GM21717 (cell line): ENCODE measurements at regions not wholly inside any gene's neighbourhood (a gene's known extent, or its start where the extent isn't known, plus 50 kb on each side); places are given as distances from the start of the nearest gene placed in this dataset.
"Not testable (repeated sequence)": the region's sequence is repeated elsewhere in the genome, so short reads cannot be mapped to it uniquely, and the experiment has no call there.

Experiments used
- ATAC-seq: cut with Tn5 transposase; IDR thresholded peaks from one replicate; pipeline ENCODE4 v1.9.1; 2021; ENCODE audit warnings: mild to moderate bottlenecking, moderate library complexity; ENCODE audit not compliant: unreplicated experiment

DNA sequence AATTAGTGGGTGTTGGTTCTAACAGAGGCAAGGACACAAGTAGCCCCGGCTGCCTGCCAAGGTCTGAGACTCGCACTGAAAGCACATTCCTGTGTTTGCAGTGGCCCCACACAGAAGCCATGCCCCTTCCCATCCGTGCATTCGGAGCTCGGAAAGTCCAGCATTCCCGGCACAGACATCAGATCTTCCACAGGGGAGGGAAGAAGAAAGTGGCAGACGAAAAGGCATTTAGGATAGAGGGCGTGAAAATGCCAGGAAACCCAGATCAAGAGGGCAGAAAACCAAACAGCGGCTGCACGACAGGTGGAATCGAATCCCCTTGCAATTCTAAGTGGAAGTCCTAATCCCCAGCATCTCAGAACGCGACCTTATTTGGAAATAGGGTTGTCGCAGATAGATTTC lies 105.5 kb upstream of the ASB18 start:
- no peak for ATAC-seq

DNA sequence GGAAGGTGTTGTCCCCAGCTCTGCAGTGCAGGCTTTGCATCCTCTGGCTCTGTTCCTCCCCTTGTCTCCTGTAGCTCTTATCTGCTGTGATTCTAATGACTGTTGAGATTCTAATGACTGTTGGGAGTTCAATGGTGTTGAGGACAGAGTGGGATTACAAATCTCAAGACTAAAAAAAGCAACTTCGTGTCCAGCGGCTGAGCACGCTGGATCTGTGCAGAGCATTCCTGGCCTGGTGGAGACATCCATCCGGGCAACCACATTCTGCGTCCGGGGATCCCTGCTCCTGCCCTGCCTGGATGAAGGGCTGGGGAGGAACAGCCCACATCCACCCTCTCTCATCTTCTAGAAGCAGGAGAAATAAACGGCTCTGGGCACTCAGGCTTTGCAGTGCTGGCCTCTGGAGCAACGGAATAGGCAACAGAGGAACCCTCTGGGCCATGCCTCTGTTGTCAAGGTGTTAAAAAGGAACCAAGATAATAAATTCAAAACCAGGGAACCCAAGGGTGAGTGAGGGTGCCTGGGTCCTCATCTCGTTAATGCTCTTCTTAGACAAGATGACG lies 106.7 kb upstream of the ASB18 start:
- ATAC-seq: no peak

DNA sequence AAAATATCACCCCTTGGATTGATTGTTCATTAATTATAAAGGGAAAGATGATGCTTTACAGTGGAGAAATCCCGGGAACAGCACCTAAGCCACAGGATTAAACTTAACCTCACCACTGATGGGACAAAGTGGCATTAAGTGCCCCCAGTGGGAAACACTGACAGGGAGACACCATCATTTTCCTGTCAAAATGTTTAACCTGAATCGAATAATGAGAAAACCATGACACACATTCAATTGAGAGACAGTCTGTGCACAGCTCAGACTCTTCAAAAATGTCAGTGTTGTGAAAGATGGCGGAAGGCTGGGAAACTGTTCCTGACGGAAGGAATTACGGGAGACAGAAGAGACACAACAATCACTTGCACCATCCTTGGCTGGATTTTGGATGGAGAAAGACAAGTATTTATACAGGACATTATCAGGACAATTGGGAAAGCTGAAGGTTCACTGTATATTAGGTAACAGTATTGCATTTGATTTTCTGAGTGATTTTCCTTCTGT lies 111.8 kb upstream of the ASB18 start:
- no peak for ATAC-seq

DNA sequence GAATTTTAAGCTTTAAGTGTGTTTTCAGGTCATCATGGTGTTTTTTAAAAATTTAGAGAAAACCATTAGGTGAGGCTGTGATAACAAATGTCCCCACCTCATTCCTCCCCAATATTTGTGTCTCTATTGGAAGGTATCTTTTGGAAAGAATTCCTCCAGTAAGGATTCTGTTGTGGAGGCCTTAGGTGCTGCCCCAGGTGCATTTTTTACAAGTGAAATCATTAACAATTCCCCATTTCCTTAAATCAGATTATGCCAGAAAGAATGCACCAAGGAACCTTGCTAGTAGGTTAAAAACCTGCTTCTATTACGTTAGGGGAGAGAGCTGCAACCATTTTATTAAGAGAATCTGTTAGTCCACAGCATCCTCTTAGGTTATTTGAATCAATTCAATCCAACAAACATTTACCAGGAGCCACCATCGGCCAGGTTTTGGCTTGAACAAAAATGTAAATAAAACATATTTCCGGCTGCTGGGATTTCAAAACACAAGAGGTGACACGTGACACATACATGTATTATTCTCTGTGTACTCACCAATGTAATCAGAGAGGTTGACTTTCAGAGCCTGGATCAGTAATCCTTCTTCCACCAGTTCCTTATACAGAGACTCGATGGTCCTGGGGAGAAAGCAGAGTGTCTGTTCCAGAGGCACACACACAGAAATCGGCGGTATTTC lies 112.5 kb upstream of the ASB18 start:
- no peak for ATAC-seq

DNA sequence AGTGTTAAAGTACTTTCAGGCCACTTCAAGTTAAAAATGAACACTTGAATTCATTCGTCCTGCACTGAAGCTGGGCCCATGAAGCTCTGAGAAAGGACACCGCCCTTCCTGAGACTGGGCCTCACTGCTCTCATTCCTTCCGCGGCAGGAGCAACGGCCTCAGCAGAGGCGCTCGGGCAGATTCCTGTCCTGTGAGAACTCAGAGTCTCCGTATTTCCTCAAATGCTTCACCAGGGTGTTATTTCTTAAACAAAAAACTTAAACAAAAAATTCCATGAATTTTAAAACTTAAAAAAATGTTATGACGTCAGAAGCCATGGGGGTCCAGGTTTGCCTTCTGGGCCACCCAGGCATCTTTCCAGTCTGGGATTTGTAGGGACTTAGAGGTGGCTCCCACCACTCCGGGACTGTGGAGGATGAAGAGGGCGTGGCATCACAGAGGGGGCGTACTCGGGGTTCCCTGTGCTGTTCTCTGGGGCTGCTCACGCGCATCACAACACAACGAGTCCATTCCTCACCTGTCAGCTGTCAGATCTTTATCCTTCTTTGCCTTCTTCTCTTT lies 115.9 kb upstream of the ASB18 start:
- ATAC-seq: no peak

DNA sequence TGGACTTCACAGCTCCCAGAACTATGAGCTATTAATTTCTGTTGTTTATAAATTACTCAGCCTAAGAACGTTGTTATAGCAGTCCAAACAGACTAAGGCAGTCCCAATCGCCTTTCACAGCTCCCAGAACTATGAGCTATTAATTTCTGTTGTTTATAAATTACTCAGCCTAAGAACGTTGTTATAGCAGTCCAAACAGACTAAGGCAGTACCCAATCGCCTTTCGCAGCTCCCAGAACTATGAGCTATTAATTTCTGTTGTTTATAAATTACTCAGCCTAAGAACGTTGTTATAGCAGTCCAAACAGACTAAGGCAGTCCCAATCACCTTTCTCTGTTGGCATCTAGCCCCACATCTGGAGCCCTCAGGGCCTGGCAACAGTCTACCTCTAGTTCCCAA lies 117.0 kb upstream of the ASB18 start:
- ATAC-seq: not testable (repeated sequence)

DNA sequence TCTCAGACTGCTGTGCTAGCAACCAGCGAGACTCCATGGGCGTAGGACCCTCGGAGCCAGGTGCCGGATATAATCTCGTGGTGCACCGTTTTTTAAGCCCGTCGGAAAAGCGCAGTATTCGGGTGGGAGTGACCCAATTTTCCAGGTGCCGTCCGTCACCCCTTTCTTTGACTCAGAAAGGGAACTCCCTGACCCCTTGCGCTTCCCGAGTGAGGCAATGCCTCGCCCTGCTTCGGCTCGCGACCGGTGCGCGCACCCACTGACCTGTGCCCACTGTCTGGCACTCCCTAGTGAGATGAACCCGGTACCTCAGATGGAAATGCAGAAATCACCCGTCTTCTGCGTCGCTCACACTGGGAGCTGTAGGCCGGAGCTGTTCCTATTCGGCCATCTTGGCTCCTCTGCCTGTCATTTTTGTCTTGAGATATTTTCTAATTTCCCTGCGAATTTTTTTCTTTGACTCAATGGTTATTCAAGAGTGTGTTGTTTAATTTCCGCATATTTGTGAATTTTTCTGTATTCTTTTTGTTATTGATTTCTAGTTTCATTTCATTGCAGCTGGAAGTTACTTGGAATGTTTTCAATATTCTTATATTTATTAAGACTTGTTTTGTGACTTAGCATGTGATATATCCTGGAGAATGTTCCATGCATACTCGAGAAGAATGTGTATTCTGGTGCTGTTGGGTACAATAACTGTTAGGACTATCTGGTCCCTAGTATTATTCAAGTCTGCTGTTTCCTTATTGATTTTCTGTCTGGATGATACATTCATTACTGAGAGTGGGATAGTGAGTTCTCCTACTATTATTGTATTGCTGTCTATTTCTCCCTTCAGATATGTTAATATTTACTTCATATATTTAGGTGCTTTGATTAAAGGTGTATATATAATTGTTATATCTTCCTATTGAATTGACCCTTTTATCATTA lies 125.3 kb upstream of the ASB18 start:
- ATAC-seq: not testable (repeated sequence)

DNA sequence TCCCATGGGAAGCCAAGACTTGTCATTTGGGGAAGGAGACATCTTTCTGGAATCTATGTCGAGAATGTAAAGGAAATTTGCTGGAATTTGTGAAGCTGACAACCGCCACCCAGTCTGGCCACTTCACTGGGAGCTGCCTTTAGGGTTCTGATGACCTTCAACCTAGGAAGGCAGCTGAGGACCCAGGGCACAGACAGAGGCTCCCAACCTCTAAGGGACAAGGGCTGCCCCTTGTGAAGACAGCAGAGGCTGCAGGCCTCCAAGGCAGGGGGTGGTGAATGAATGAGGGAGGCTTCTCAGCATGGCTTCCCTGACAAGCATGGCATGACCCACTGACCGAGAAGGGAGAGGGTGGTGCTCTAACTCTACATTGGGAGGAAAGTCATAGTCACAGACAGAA lies 128.9 kb upstream of the ASB18 start:
- ATAC-seq: no peak

DNA sequence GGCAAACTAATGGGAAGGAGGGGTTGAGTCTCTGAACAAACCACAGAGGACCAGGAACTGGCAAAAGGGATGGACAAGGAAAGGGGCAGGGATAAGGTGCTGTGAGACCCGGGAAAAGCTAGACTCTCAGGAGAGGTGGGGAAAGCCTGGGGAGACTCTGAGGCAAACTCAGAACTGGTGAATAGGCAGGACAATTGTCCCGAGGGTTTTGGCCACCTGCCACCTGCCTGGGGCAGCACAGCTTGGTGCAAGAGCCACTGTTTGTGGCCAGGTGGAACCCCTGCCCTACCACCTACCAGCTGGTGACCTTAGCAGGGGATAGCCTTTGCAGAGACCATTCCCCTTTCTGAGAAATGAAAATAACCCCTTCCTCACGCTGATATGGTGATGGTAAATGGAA lies 129.4 kb upstream of the ASB18 start:
- no peak for ATAC-seq

DNA sequence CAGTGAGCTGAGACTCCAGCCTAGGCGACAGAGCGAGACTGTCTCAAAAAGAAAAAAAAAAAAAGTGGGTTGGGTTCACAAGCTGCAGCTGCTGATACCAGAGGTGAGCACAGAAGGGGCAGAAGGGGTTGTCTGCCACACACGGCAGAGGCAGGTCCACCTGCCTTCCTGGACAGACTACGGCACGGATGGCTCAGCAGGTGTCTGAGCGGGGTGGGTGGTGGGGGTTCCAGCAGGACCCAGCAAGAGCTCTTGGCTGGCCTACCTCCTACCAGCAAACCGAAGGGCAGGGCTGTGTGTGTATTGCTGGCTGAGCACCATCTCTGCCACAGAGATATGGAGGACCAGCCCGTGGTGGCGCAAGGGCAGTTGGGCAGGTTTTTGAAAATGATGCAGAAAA lies 130.4 kb upstream of the ASB18 start:
- ATAC-seq: no peak

DNA sequence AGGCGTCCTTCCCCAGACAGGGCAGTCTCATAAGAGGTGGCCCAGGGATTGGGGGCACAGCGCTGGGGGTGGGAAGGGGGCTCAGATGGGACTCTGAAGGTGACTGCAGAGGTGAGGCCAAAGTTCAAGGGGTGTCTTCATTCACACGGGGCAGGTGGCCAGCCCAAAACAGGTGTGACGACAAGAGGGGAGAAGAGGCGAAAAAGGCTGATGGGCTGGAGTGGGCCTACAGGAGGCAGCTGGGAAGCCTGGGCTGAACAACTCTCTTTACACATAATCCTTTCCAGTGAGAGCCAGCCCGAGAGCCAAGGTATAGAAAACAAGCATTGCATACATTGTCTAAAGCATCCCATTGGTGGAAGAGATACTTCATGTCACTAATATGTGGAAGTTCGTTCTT lies 130.9 kb upstream of the ASB18 start:
- no peak for ATAC-seq

DNA sequence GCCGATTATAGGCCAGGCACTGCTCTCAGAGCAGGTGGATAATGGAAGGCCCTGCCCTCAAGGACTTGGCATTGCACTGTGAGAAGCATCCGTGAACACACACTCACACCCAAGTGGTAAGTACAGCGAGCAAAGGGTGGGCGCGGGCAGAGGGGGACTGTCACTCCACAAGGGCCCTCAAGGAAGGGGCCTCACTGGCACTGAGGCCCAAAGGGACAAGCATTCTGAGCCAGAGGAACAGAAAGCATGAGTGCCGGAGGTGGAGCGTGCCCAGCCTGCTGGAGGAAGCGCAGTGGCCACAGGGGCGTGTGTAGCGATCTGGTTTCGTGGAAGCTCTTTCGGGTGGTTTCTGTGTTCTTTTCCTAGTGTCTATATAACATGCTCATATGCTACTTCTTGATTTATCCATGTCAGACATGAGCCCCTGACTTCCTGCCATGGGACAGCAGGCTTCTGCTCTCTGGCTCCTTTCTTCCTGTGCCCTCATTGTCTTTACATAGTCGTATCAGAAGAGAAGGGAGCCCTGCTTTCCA lies 132.7 kb upstream of the ASB18 start:
- ATAC-seq: no peak

DNA sequence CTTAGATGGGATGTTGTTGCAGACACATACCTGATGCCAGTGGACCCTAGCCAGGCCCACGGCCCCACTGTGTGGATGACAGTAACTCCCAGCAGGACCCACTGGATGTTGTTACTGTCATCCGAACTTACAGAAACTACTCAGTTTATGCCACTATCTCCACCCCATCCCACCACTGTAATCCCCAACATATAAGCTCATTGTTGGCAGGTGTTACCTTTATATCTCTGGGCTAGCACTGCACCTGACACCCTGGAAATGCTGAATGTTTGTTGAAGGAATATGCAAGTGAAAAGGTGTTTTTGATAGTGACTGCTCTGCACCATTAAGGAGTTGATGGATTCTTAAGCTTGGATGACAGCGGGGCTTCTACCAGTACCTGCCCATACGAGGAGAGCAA lies 133.5 kb upstream of the ASB18 start:
- no peak for ATAC-seq

DNA sequence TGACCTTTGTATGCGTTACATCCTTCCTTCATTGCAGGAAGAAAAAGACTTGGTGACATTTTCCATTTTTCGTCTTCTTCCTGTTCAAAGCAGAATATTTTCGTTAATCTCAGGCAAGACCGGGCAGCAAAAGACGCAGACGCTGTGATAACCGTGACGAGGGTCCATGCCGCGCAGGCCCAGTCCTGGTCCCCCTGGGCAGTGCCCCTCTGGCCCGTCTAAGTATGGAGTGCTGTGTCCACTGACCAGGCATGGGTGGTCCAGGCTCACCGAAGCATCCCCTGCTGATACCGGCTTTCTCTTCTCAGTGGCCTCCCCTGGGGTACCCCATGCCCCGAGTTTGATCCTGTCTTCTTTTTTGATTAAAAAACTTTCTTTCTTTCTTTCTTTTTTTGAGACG lies 135.2 kb upstream of the ASB18 start:
- ATAC-seq: no peak

DNA sequence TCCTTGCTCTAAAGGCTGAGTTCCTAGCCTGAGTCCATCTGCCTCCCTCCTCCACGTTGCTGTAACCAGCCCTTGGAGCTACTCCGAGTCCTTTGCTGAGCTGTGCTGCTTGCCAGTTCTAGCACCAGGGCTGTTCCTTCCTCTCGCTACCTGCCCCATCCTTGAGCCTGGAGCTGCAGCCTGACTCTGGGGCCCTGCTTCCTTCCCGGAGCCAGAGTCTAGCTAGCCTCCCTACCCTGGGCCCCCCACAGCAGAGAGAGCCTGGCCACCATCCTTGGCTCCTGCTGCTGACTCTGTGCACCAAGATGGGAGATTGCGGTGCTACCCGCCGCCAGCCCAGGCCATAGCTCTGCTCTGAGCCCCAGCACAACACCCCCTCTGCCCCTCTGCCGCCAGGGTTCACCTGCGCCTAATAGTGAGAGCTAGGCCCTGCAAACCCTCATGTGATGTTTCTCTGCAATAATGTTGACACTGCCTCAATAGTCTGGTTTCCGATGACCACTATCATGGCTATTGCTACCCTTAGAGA lies 135.9 kb upstream of the ASB18 start:
- no peak for ATAC-seq

DNA sequence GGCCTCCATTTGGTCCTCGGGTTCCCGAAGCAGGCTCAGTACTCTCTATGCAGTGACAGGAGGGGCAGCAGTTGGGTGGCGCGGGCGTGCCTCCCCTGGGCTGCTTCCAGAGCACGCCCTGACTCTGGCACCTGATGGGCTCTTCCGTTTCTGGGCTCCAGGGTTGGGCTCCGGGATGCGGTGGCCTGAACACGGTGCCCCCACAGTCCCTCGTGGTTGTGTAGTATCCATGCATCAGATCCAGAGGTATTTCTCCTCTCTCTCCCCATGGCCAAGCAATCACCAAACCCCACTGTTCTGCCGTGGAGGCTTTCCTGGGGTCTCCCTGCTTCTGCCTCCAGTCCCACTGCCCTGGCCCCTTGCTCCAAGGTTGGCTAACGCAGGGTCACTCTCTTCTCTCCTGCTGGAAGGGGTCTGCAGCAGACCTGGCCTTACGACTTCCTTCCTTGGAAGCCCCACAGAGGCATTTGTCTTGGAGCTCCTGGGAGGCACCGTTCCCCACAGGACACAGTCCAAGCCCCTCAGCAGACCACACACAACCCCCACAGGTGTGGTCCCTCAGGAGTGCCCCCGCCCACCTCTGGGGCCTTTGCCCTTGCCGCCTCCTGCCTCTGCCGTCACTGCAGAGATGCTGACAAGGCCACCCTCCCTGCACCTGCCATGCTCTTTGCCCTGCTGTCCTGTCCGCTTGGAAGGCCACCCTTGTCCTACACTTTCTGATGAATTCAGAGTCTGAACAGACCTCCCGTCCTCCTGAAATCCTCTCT lies 136.6 kb upstream of the ASB18 start:
- no peak for ATAC-seq

DNA sequence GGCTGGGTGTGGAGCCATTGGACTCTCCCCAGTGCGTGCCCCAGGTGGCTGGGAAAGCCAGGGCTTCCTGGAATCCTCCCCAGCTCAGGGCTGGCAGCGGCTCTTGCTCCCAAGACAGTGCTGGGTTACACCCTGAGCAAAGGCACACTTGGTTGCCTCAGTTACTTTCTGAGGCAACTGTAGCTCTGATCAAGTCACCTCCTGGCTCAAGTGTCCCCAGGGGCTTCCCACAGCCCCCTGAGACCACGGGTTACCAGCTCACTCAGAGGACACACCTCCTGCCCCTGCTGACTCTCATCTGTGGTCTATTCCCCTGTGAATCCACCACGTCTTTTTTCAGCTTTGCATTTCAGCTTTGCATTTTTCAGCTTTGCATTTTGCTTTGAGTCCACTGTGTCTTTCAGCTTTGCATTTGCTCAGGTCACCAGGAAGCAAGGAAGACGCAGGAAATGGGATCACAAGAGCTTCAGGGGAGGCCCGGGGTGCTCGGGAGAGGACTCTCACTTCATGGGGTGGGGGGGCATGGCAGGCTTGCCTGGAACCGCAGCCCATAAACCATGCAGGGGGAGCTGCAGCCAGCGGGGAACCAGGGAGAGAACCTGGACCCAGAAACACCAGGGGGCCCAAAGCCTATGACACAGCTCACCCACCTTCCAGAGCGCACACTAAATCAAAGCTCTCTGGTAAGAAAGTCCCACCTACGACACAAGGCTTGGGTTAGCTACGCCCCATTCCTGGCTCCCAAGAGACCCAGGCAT lies 138.0 kb upstream of the ASB18 start:
- ATAC-seq: no peak

DNA sequence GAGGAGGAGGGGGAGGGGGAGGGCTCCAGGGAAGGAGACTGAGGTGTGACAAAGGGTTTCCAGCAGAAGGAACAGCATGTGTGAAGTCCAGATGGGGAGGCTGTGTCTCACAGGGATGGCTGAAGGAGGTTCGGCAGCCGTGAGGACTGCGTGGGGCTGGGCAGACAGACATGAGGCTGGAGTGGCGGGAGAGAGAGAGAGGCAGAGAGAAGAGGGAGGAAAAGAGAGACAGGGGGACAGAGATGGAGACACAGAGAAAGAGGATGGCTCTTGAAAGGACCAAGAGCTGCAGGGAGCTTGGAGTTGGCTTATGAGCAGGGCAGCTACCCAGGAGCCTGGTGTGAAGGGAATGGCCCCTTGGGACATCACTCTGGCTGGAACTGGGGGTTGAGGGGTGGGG lies 138.9 kb upstream of the ASB18 start:
- no peak for ATAC-seq

DNA sequence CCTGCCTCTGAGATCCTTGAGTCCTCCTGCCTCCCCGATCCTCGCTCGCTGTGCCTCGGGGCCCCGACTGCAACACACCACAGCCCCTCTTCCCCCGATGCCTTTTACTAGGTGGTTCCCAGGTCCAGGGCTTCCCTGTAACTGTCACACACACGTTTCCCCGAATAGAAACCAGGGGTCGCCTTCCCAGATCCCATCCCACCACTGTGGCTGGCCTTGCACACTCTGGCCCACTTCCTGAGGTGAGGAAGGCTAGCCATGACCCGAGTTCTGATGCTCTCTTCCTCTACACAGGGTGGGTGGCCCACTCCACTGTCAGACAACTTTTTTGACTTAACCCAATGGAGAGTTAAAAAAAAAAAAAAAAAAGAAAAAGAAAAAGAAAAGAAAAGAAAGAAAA lies 139.6 kb upstream of the ASB18 start:
- no peak for ATAC-seq

DNA sequence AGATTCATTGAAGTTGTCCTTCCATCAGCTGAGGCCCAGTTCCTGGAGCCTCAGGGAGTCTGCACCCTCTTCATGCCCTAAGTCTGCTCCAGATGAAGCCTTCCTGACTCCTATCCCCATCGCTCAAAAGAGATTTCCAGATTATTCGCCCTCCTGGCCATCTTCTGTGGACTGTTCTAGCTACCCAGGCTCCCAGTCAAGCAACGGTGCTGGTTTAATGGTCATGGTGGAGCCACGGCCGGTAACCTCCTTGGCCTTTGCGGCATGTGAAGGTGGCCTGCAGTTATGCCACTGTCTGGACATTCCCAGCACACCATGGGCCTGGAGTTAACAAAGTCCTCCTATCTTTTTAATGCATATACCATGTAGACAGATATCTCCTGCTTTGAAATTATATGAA lies 140.1 kb upstream of the ASB18 start:
- ATAC-seq: no peak
